ENCODE measurements at regions not wholly inside any gene's neighbourhood (a gene's known extent, or its start where the extent isn't known, plus 50 kb on each side); places are given as distances from the start of the nearest gene placed in this dataset.

DNA sequence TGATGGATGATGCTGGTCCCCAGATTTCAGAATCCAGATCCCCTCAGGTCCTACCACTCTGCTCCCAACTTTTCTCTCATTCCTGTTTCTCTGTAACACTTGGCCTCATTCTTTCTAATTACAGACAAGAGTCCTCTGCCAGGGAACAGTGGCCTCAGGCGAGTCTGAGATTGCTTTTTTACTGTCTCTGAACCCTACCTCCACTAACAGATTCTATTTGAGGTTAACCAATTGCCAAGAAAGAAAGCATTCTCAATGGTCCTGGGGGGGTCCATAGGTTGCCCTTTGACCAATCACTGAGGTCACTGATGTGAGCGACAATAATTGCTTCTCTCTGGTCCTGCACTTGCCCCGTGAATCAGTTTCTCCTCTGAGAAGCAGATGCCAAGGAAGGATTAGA is 145.2 kb upstream of the TMEM108 start:
- intact Hi-C loops (cut with DNase I; ENCODE audit: low total_unique reads), result no loop called here
- WGBS, 2 donors, result 54 to 58% methylated on average over 3 of the region's 3 CpGs
- TF ChIP-seq POLR2A (IDR thresholded peaks at IDR 0.05), result no peak
- TF ChIP-seq, protein P1, sequence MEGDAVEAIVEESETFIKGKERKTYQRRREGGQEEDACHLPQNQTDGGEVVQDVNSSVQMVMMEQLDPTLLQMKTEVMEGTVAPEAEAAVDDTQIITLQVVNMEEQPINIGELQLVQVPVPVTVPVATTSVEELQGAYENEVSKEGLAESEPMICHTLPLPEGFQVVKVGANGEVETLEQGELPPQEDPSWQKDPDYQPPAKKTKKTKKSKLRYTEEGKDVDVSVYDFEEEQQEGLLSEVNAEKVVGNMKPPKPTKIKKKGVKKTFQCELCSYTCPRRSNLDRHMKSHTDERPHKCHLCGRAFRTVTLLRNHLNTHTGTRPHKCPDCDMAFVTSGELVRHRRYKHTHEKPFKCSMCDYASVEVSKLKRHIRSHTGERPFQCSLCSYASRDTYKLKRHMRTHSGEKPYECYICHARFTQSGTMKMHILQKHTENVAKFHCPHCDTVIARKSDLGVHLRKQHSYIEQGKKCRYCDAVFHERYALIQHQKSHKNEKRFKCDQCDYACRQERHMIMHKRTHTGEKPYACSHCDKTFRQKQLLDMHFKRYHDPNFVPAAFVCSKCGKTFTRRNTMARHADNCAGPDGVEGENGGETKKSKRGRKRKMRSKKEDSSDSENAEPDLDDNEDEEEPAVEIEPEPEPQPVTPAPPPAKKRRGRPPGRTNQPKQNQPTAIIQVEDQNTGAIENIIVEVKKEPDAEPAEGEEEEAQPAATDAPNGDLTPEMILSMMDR (IDR thresholded peaks at IDR 0.05), result no peak
- no peak for DNase-seq (ENCODE audit: low spot score in 2 of 2)
- no peak overlapping the region for H3K4me3 ChIP-seq (ENCODE audit: low read depth, poor library complexity, severe bottlenecking)

DNA sequence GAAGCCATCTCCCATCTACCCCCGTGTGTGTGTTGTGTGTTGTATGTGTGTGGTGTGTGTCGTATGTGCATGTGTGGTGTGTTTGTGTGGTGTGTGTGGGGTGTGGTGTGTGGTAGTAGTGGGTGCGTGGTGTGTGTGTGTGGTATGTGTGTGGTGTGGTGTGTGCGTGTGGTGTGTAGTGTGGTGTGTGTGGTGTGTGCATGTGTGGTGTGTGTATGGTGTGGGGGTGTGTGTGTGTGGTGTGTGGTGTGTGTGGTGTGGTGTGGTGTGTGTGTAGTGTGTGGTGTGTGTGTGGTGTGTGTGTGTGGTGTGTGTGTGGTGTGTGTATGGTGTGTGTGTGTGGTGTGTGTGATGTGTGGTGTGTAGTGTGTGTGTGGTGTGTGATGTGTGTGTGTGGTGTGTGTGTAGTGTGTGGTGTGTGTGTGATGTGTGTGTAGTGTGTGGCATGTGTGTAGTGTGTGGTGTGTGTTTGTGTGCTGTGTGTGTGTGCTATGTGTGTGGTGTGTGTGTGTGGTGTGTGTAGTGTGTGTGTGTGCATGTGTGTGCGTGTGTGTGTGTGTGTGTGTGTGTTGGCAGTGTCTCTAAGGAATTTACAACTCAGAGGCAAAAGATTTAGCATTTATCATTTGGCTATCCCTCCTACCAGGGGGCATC is 156.3 kb upstream of the TMEM108 start:
- TF ChIP-seq, protein P1 (IDR thresholded peaks at IDR 0.05), result no peak
- no peak for TF ChIP-seq POLR2A (IDR thresholded peaks at IDR 0.05)
- no peak for DNase-seq (ENCODE audit: low spot score in 2 of 2)
- intact Hi-C loops (cut with DNase I; ENCODE audit: low total_unique reads), result no loop called here
- 58 to 63% methylated on average over 5 of the region's 5 CpGs for WGBS, 2 donors
- H3K4me3 ChIP-seq (ENCODE audit: low read depth, poor library complexity, severe bottlenecking), result no peak overlapping the region

GRCh38 chr3:132880986-132881385 is 157.2 kb upstream of the TMEM108 start:
- intact Hi-C loops (cut with DNase I; ENCODE audit: low total_unique reads), result no loop called here
- 52 to 82% methylated on average over 1 of the region's 1 CpG for WGBS, 2 donors
- no peak overlapping the region for H3K4me3 ChIP-seq (ENCODE audit: low read depth, poor library complexity, severe bottlenecking)
- no peak for TF ChIP-seq POLR2A (IDR thresholded peaks at IDR 0.05)
- TF ChIP-seq, protein P1 (IDR thresholded peaks at IDR 0.05), result no peak
- DNase-seq (ENCODE audit: low spot score in 2 of 2), result no peak

GRCh38 chr3:132879656-132880055 is 157.4 kb upstream of the NPHP3 start:
- intact Hi-C loops (cut with DNase I; ENCODE audit: low total_unique reads), result no loop called here
- TF ChIP-seq POLR2A (IDR thresholded peaks at IDR 0.05), result no peak
- TF ChIP-seq, protein P1 (IDR thresholded peaks at IDR 0.05), result no peak
- no peak for DNase-seq (ENCODE audit: low spot score in 2 of 2)
- no peak overlapping the region for H3K4me3 ChIP-seq (ENCODE audit: low read depth, poor library complexity, severe bottlenecking)

- TF ChIP-seq, protein P1 (IDR thresholded peaks at IDR 0.05), result no peak
- no peak for TF ChIP-seq POLR2A (IDR thresholded peaks at IDR 0.05)
- no peak overlapping the region for H3K4me3 ChIP-seq (ENCODE audit: low read depth, poor library complexity, severe bottlenecking)
- DNase-seq (ENCODE audit: low spot score in 2 of 2), result no peak
- intact Hi-C loops (cut with DNase I; ENCODE audit: low total_unique reads), result no loop called here
- whole genome bisulfite sequencing, 2 donors, result 50 to 62% methylated on average over 1 of the region's 1 CpG
These were observed 152.5 kb upstream of the NPHP3 start for GRCh38 chr3:132874701-132875100.

DNA sequence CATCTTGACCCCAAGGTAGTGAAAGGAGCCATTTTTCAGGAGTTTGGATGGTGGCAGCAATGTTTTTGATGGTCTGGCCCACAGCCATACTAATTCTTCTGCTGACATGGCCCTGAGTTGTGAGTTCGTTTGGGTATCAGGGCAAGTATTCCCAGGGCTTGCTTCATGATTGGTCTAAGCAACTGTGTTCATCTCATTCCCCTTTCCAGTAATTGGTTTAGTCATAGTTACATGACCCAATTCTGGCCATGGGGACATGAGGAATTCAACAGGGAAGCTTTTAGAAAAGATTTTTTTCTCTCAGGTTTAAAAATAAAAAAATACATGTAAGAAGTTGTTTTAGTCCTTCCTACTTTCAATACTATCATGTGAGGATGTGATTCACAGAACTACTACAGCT is 150.5 kb upstream of the NPHP3 start:
- DNase-seq (ENCODE audit: low spot score in 2 of 2), result no peak
- TF ChIP-seq, protein P1 (IDR thresholded peaks at IDR 0.05), result no peak
- TF ChIP-seq POLR2A (IDR thresholded peaks at IDR 0.05), result no peak
- no peak overlapping the region for H3K4me3 ChIP-seq (ENCODE audit: low read depth, poor library complexity, severe bottlenecking)
- 42 to 54% methylated on average over 1 of the region's 1 CpG for WGBS, 2 donors
- intact Hi-C loops (cut with DNase I; ENCODE audit: low total_unique reads), result no loop called here

Measured in lower leg skin (tissue), 4 donors.